Endothelial cell of umbilical vein (primary cell): ENCODE measurements at regions not wholly inside any gene's neighbourhood (a gene's known extent, or its start where the extent isn't known, plus 50 kb on each side); places are given as distances from the start of the nearest gene placed in this dataset.

Experiments used
- EZH2 ChIP-seq: IDR thresholded peaks from 2 replicates; pipeline ENCODE4 v1.6.1; 2012; ENCODE audit warnings: borderline replicate concordance, low read depth, mild to moderate bottlenecking, moderate library complexity, low read length, inconsistent platforms; ENCODE audit not compliant: severe bottlenecking
- MYC ChIP-seq: IDR thresholded peaks from one replicate; pipeline ENCODE4 v1.6.1; 2011; ENCODE audit warnings: mild to moderate bottlenecking, low read depth, low read length
- POLR2AphosphoS5 ChIP-seq: IDR thresholded peaks from 2 replicates; pipeline ENCODE4 v1.6.1; 2012; ENCODE audit warnings: low read depth, mild to moderate bottlenecking, control low read depth, low read length, moderate library complexity; ENCODE audit not compliant: insufficient read depth
- TF ChIP-seq, protein P1 (sequence below), 2 donors: IDR thresholded peaks; 1 replicate in 1 of 2; 2 replicates in 1 of 2; pipeline ENCODE4 v1.5.1; 2011; ENCODE audit warnings: low read length in 2 of 2, mild to moderate bottlenecking in 2 of 2, moderate library complexity in 2 of 2, control low read depth in 1 of 2, inconsistent platforms in 1 of 2, low read depth in 1 of 2; ENCODE audit not compliant: insufficient read depth in 1 of 2; ENCODE audit errors: extremely low read depth in 1 of 2
- TF ChIP-seq, protein P2 (sequence below): IDR thresholded peaks from 2 replicates; pipeline ENCODE4 v1.6.1; 2011; ENCODE audit not compliant: insufficient read depth, insufficient read length

DNA sequence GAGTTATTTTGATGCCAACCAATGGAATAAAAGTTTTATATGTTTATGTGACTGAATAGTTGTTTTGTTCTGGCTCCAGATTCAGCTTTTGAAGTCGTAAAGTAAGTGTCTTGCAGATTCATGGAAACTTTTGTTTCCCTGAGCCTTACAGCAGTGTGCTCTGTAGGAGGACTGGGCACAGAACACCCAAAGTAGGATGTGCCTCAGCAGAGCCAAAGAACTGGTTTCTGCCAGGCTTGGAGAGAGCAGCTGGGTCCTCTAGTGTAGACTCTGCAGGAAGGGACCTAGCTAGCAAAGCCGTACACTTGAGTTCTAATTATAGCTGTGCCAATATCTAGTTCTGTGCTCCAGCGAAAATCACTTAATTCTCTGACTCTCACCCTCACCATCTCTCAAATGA lies 261.2 kb upstream of the DNAJC19 start:
- TF ChIP-seq POLR2AphosphoS5, result no peak
- TF ChIP-seq MYC, result no peak
- TF ChIP-seq, protein P1, sequence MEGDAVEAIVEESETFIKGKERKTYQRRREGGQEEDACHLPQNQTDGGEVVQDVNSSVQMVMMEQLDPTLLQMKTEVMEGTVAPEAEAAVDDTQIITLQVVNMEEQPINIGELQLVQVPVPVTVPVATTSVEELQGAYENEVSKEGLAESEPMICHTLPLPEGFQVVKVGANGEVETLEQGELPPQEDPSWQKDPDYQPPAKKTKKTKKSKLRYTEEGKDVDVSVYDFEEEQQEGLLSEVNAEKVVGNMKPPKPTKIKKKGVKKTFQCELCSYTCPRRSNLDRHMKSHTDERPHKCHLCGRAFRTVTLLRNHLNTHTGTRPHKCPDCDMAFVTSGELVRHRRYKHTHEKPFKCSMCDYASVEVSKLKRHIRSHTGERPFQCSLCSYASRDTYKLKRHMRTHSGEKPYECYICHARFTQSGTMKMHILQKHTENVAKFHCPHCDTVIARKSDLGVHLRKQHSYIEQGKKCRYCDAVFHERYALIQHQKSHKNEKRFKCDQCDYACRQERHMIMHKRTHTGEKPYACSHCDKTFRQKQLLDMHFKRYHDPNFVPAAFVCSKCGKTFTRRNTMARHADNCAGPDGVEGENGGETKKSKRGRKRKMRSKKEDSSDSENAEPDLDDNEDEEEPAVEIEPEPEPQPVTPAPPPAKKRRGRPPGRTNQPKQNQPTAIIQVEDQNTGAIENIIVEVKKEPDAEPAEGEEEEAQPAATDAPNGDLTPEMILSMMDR (IDR thresholded peaks at IDR 0.05; ENCODE audit: extremely low read depth in 1 of 2, insufficient read depth in 1 of 2, low read depth in 1 of 2, low read length in 2 of 2), result no peak
- TF ChIP-seq, protein P2, sequence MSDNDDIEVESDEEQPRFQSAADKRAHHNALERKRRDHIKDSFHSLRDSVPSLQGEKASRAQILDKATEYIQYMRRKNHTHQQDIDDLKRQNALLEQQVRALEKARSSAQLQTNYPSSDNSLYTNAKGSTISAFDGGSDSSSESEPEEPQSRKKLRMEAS, result no peak
- no peak for TF ChIP-seq EZH2
